ENCODE measurements at regions not wholly inside any gene's neighbourhood (a gene's known extent, or its start where the extent isn't known, plus 50 kb on each side); places are given as distances from the start of the nearest gene placed in this dataset.

DNA sequence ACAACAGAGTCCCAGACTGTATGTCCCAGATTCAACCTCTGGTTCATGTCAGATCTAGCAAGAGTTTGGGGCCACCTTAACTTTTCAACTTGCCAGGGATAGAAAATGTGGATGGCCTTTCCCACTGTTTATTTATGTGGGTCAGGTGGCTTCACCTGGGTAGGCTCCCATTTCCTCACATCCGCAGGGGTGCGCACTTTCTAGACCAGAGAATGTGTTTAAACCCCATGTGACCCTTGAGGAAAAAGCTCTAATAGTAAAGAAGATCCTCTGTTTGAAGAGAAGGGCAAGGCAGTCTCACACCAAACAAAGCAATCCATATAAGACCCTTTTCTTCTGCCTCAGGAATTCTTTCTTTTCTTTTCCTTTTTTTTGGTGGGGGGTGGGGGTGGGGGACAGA lies 167.2 kb upstream of the TSC22D2 start:
- TF ChIP-seq, protein P1, sequence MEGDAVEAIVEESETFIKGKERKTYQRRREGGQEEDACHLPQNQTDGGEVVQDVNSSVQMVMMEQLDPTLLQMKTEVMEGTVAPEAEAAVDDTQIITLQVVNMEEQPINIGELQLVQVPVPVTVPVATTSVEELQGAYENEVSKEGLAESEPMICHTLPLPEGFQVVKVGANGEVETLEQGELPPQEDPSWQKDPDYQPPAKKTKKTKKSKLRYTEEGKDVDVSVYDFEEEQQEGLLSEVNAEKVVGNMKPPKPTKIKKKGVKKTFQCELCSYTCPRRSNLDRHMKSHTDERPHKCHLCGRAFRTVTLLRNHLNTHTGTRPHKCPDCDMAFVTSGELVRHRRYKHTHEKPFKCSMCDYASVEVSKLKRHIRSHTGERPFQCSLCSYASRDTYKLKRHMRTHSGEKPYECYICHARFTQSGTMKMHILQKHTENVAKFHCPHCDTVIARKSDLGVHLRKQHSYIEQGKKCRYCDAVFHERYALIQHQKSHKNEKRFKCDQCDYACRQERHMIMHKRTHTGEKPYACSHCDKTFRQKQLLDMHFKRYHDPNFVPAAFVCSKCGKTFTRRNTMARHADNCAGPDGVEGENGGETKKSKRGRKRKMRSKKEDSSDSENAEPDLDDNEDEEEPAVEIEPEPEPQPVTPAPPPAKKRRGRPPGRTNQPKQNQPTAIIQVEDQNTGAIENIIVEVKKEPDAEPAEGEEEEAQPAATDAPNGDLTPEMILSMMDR (IDR thresholded peaks at IDR 0.05): no peak
- no peak for TF ChIP-seq POLR2AphosphoS5 (IDR thresholded peaks at IDR 0.05; ENCODE audit: insufficient read depth in 1 of 2, low read depth in 1 of 2)
- no peak for TF ChIP-seq POLR2A (IDR thresholded peaks at IDR 0.05)
